ENCODE measurements at regions not wholly inside any gene's neighbourhood (a gene's known extent, or its start where the extent isn't known, plus 50 kb on each side); places are given as distances from the start of the nearest gene placed in this dataset.

- Histone ChIP-seq H3T11ph (ENCODE audit: low read length) (no peak overlapping the region), H2BK12ac (ENCODE audit: insufficient read length, low read depth, low read length) (no peak overlapping the region), H4K20me1 (ENCODE audit: control insufficient read depth, insufficient read depth, insufficient read length) (no peaks in the 10 kb centered on the region), H4K91ac (ENCODE audit: insufficient read length, low read depth, low read length) (no peak overlapping the region), H3K9me3 (ENCODE audit: control insufficient read depth, low read depth, low read length) (no peaks in the 10 kb centered on the region), H3K18ac (ENCODE audit: insufficient read length, low read depth, low read length) (no peak overlapping the region), H2BK5ac (ENCODE audit: insufficient read length, low read length) (no peak overlapping the region), H3K79me1 (ENCODE audit: insufficient read depth, low read depth, low read length, poor library complexity, severe bottlenecking) (no peaks in the 10 kb centered on the region), H3K56ac (ENCODE audit: insufficient read length, low read depth, low read length) (no peak overlapping the region), H3K79me2 (ENCODE audit: insufficient read depth, low read length) (no peaks in the 10 kb centered on the region), H4K5ac (ENCODE audit: insufficient read length, low read depth, low read length) (no peak overlapping the region), H3K9ac (ENCODE audit: extremely low read depth, insufficient read length, low read length) (no peak overlapping the region), H3K23me2 (ENCODE audit: insufficient read length, low read depth, low read length, poor library complexity, severe bottlenecking) (no peaks in the 10 kb centered on the region), H2BK20ac (ENCODE audit: low read depth, low read length, poor library complexity, severe bottlenecking) (no peak overlapping the region), H4K8ac (replicated peaks; ENCODE audit: insufficient read length, low read depth, low read length) (no peak overlapping the region), H3K27ac (ENCODE audit: insufficient read length, low read depth, low read length) (no peak overlapping the region), H2BK120ac (ENCODE audit: low read depth, low read length, poor library complexity, severe bottlenecking) (no peak overlapping the region), H3K27me3 (ENCODE audit: insufficient read depth, low read length) (no peaks in the 10 kb centered on the region), H3K14ac (ENCODE audit: insufficient read depth, low read length) (no peak overlapping the region), H3K4me2 (ENCODE audit: insufficient read depth, insufficient read length, low read length) (no peak overlapping the region), H2BK15ac (ENCODE audit: low read depth, low read length) (no peak overlapping the region), H3K4ac (ENCODE audit: low read depth, low read length) (no peak overlapping the region), H3K23ac (ENCODE audit: insufficient read length, low read depth, low read length) (no peak overlapping the region), H3K4me1 (ENCODE audit: insufficient read depth, low read length) (no peaks in the 10 kb centered on the region), H2AFZ (ENCODE audit: low read length) (no peak overlapping the region), H2AK5ac (ENCODE audit: insufficient read length, low read length) (no peak overlapping the region)
- no CpG with 5 or more reads among the region's 2 CpGs for WGBS (ENCODE audit: extremely low coverage, insufficient read length, low lambda C conversion rate)
- H3K36me3 Mint-ChIP-seq (ENCODE audit: insufficient read depth in 1 of 3, low read depth in 3 of 3): no peaks in the 10 kb centered on the region
- H3K27ac Mint-ChIP-seq: no peak overlapping the region
- no peaks in the 10 kb centered on the region for H3K9me3 Mint-ChIP-seq
- H3K27me3 Mint-ChIP-seq (ENCODE audit: low read depth): no peaks in the 10 kb centered on the region; the same call in 1 of the 2 replicates
- H3K4me3 Mint-ChIP-seq: no peak overlapping the region
- H3K4me1 Mint-ChIP-seq: no peaks in the 10 kb centered on the region
- no peak for DNase-seq
- TF ChIP-seq CTCF (conservative IDR thresholded peaks at IDR 0.05): no peak
Measured at GRCh38 chr5:109278141-109278540, 131.6 kb downstream of the PJA2 start.
